ENCODE measurements at regions not wholly inside any gene's neighbourhood (a gene's known extent, or its start where the extent isn't known, plus 50 kb on each side); places are given as distances from the start of the nearest gene placed in this dataset.

- TF ChIP-seq YY1 (IDR thresholded peaks at IDR 0.05; ENCODE audit: insufficient read depth, insufficient read length) (no peak), ZNF274 (IDR thresholded peaks at IDR 0.05; ENCODE audit: low read depth, low read length) (no peak), SUZ12 (IDR thresholded peaks at IDR 0.05; ENCODE audit: extremely low read depth, insufficient read depth, insufficient read length) (no peak)
Measured at GRCh38 chr16:35725949-35726348, 2266.5 kb downstream of the TP53TG3F start.

Measured in NT2/D1 (cell line).